HepG2 (cell line): ENCODE measurements at regions not wholly inside any gene's neighbourhood (a gene's known extent, or its start where the extent isn't known, plus 50 kb on each side); places are given as distances from the start of the nearest gene placed in this dataset.

Experiments
- ATAC-seq: fragments of 200-7000 bp; cut with Tn5 transposase; 3 replicates; pipeline ENCODE4 v1.9.1; 2020; ENCODE audit warnings: mild to moderate bottlenecking, moderate library complexity
- BruUV-seq: library from RNA; stranded (reverse); fragments of 400-500 nt; replicated peaks from 2 replicates; lab custom pipeline; 2021; lab: Mats Ljungman, UMichigan
- CTCF ChIA-PET: fragments of 300-600 bp; formaldehyde crosslinking; extraction: SDS; loops from one replicate; lab custom pipeline; 2021; ENCODE audit warnings: low total read pairs, inconsistent platforms, low intra/inter-chr PET ratio; lab: Yijun Ruan, JAX
- POLR2A ChIA-PET: fragments of 350-600 bp; sonication (Branson Sonifier 250); formaldehyde crosslinking; loops from one replicate; lab custom pipeline; 2020; ENCODE audit warnings: antibody characterized with exemption, inconsistent platforms; lab: Yijun Ruan, JAX
- DNase-seq: peaks from one replicate; pipeline ENCODE4 v3.0.0-alpha.2; 2015; ENCODE audit warnings: low spot score
- FAIRE-seq: peaks from 3 replicates; lab custom pipeline; 2011; peaks lifted over from hg19 to GRCh38; lab: Jason Lieb, UNC
- H2AFZ ChIP-seq: one replicate; pipeline ENCODE4 v1.6.1; 2011; ENCODE audit warnings: low read length, inconsistent platforms
- H3K27ac ChIP-seq: fragments of 300-600 bp; 3 replicates; pipeline ENCODE4 v1.8.0; 2011; ENCODE audit warnings: mixed run types, mild to moderate bottlenecking, mixed read lengths, low read length, inconsistent platforms; ENCODE audit not compliant: insufficient read depth; ENCODE audit errors: extremely low read length
- H3K27me3 ChIP-seq, 2 experiments: fragments of 200-600 bp in 1 of 2; 2 replicates in 1 of 2; 3 replicates in 1 of 2; pipeline versions ENCODE4 v1.6.0 to v1.8.0; 2011; ENCODE audit warnings: low read length in 2 of 2, mild to moderate bottlenecking in 2 of 2, moderate library complexity in 2 of 2, inconsistent platforms in 1 of 2; ENCODE audit not compliant: insufficient read depth in 2 of 2, control insufficient read depth in 1 of 2
- H3K36me3 ChIP-seq, 2 experiments: fragments of 200-600 bp in 1 of 2; replicated peaks in 1 of 2; 2 replicates in 1 of 2; 3 replicates in 1 of 2; pipeline versions ENCODE4 v1.5.1 to v1.8.0; 2011; ENCODE audit warnings: low read length in 2 of 2, inconsistent platforms in 1 of 2; ENCODE audit not compliant: insufficient read depth in 2 of 2, control insufficient read depth in 1 of 2
- H3K4me1 ChIP-seq: 2 replicates; pipeline ENCODE4 v1.5.1; 2012; ENCODE audit warnings: low read length, inconsistent platforms; ENCODE audit not compliant: insufficient read depth
- H3K4me2 ChIP-seq: 2 replicates; pipeline ENCODE4 v1.6.0; 2011; ENCODE audit warnings: low read depth, low read length, inconsistent platforms
- H3K4me3 ChIP-seq, 3 experiments: fragments of 200-600 bp in 1 of 3; sonication (generic), shearing (Covaris generic) in 1 of 3; replicated peaks in 1 of 3; 2 replicates each; pipeline ENCODE4 v1.5.1; 2011 to 2016; ENCODE audit warnings: low read length in 3 of 3, inconsistent platforms in 2 of 3, low read depth in 2 of 3, mild to moderate bottlenecking in 2 of 3, control low read depth in 1 of 3, mixed read lengths in 1 of 3; ENCODE audit not compliant: insufficient read depth in 1 of 3
- H3K79me2 ChIP-seq: one replicate; pipeline ENCODE4 v1.6.1; 2011; ENCODE audit warnings: low read length, inconsistent platforms; ENCODE audit not compliant: insufficient read depth
- H3K9ac ChIP-seq: 2 replicates; pipeline ENCODE4 v1.6.0; 2011; ENCODE audit warnings: mild to moderate bottlenecking, low read depth, low read length, inconsistent platforms; ENCODE audit not compliant: insufficient read depth
- H3K9me3 ChIP-seq: 2 replicates; pipeline ENCODE4 v1.5.1; 2012; ENCODE audit warnings: mild to moderate bottlenecking, low read length
- H4K20me1 ChIP-seq: 2 replicates; pipeline ENCODE4 v1.6.0; 2011; ENCODE audit warnings: inconsistent platforms, mild to moderate bottlenecking, low read length, moderate library complexity; ENCODE audit not compliant: insufficient read depth
- FOXM1 ChIP-seq: sonication (generic); formaldehyde crosslinking; IDR thresholded peaks from 2 replicates; pipeline ENCODE4 v1.5.0; 2020; ENCODE audit warnings: missing genetic modification reagents
- FOXO1 ChIP-seq: sonication (generic); formaldehyde crosslinking; IDR thresholded peaks from 2 replicates; pipeline ENCODE4 v1.4.0; 2020; ENCODE audit warnings: missing genetic modification reagents
- JUN ChIP-seq: sonication (generic); formaldehyde crosslinking; IDR thresholded peaks from 2 replicates; pipeline ENCODE4 v1.4.0; 2020; ENCODE audit warnings: mild to moderate bottlenecking, missing genetic modification reagents
- NFIC ChIP-seq: IDR thresholded peaks from 2 replicates; pipeline ENCODE4 v1.6.1; 2012; ENCODE audit warnings: mild to moderate bottlenecking, low read length, inconsistent platforms
- NONO ChIP-seq, 2 experiments: fragments of 450-650 bp in 1 of 2; sonication (generic) in 1 of 2; formaldehyde crosslinking in 1 of 2; IDR thresholded peaks in 1 of 2; conservative IDR thresholded peaks in 1 of 2; 2 replicates each; pipeline versions ENCODE4 v1.6.1 to v1.8.0; 2017 to 2022; ENCODE audit warnings: mild to moderate bottlenecking in 1 of 2, missing genetic modification reagents in 1 of 2, moderate library complexity in 1 of 2
- SP2 ChIP-seq: sonication (generic); formaldehyde crosslinking; IDR thresholded peaks from 2 replicates; pipeline ENCODE4 v1.5.1; 2020; ENCODE audit warnings: mild to moderate bottlenecking, missing genetic modification reagents
- ZC3H4 ChIP-seq: sonication (generic); formaldehyde crosslinking; IDR thresholded peaks from 2 replicates; pipeline ENCODE4 v1.4.0; 2020; ENCODE audit warnings: missing genetic modification reagents, borderline replicate concordance
- ZFP36L2 ChIP-seq: sonication (generic); formaldehyde crosslinking; IDR thresholded peaks from 2 replicates; pipeline ENCODE4 v1.4.0; 2020; ENCODE audit warnings: missing genetic modification reagents
- ZNF329 ChIP-seq: sonication (generic); formaldehyde crosslinking; IDR thresholded peaks from 2 replicates; pipeline ENCODE4 v1.9.0; 2021; ENCODE audit warnings: low read depth, mild to moderate bottlenecking, missing genetic modification reagents
- ZNF484 ChIP-seq: sonication (generic); formaldehyde crosslinking; IDR thresholded peaks from 2 replicates; pipeline ENCODE4 v1.5.1; 2020; ENCODE audit warnings: mild to moderate bottlenecking, low read depth, missing genetic modification reagents, borderline replicate concordance
- ZNF501 ChIP-seq: sonication (generic); formaldehyde crosslinking; IDR thresholded peaks from 2 replicates; pipeline ENCODE4 v1.5.1; 2020; ENCODE audit warnings: mild to moderate bottlenecking, moderate library complexity, missing genetic modification reagents
- ZNF644 ChIP-seq: IDR thresholded peaks from 2 replicates; pipeline ENCODE4 v1.6.1; 2016; ENCODE audit warnings: low read depth
- ZNF691 ChIP-seq: sonication (generic); formaldehyde crosslinking; IDR thresholded peaks from 2 replicates; pipeline ENCODE4 v1.4.0; 2020; ENCODE audit warnings: missing genetic modification reagents, low read depth, mild to moderate bottlenecking, borderline replicate concordance
- ZNF766 ChIP-seq: sonication (generic); formaldehyde crosslinking; IDR thresholded peaks from 2 replicates; pipeline ENCODE4 v1.5.0; 2020; ENCODE audit warnings: missing genetic modification reagents, borderline replicate concordance
- WGBS: methylation state at CpG from one replicate; pipeline ENCODE4 v1.1.6; 2017; ENCODE audit warnings: low lambda C conversion rate; 5-methylcytosine and 5-hydroxymethylcytosine counted together
- in situ Hi-C: cut with HindIII; loops from 2 replicates; pipeline ENCODE4 v1.10.0; 2017; ENCODE audit warnings: low pct_unique_long_range_greater_than_20kb; ENCODE audit not compliant: extremely low pct_ligation_motif_present
- intact Hi-C: fragments of 100-400 bp; cut with micrococcal nuclease; formaldehyde crosslinking; loops from one replicate; pipeline ENCODE4 v1.10.0; 2022; ENCODE audit not compliant: unreplicated experiment

GRCh38 chr10:3613318-3613717, 171.7 kb downstream of the KLF6 start:
- intact Hi-C loops (no loop called here), in situ Hi-C loops (no loop called here)
- Histone ChIP-seq H3K27me3 (no peaks in the 10 kb centered on the region), H2AFZ (no peak overlapping the region), H3K4me2 (no peak overlapping the region), H3K79me2 (no peaks in the 10 kb centered on the region), H3K36me3 (no peaks in the 10 kb centered on the region), H3K9ac (no peak overlapping the region), H3K4me3 (no peak overlapping the region), H3K27ac (no peak overlapping the region), H3K9me3 (peaks cover 13% of the 10 kb centered on the region; the same call in 1 of the 2 replicates), H3K4me1 (no peaks in the 10 kb centered on the region), H4K20me1 (no peaks in the 10 kb centered on the region)
- ATAC-seq, result no peak
- ChIA-PET POLR2A (no interaction called here), CTCF (no interaction called here)
- FAIRE-seq, result no peak
- no peak for DNase-seq
- WGBS, result 4% methylated on average over 1 of the region's 1 CpG
- BruUV-seq, result no TSS peak
- TF ChIP-seq SP2 (no peak), JUN (CRISPR knock-in tag) (no peak), FOXO1 (CRISPR knock-in tag) (no peak), ZNF644 (CRISPR knock-in tag) (no peak), ZNF501 (CRISPR knock-in tag) (no peak), ZFP36L2 (CRISPR knock-in tag) (no peak), ZNF329 (no peak)

- FAIRE-seq, result no peak
- H3K9me3 ChIP-seq, result peaks cover 19% of the 10 kb centered on the region; the same call in 1 of the 2 replicates
- H3K4me3 ChIP-seq, result no peak overlapping the region
- in situ Hi-C loops, result no loop called here
- H2AFZ ChIP-seq, result no peak overlapping the region
- no peak for TF ChIP-seq NFIC
- TF ChIP-seq ZC3H4 (CRISPR knock-in tag), result no peak
- no peak for TF ChIP-seq ZNF691 (CRISPR knock-in tag)
- no peak for TF ChIP-seq FOXM1
- TF ChIP-seq NONO (IDR thresholded peaks at IDR 0.05), result no peak
- TF ChIP-seq NONO (CRISPR knock-in tag; conservative IDR thresholded peaks at IDR 0.05), result no peak
- TF ChIP-seq ZNF766 (CRISPR knock-in tag), result no peak
- no peak for TF ChIP-seq ZNF484 (CRISPR knock-in tag)
- TF ChIP-seq, all 625 proteins: peak for 0
- POLR2A ChIA-PET, result no interaction called here
- CTCF ChIA-PET, result no interaction called here
- no peaks in the 10 kb centered on the region for H3K36me3 ChIP-seq
- 4% methylated on average over 3 of the region's 3 CpGs for WGBS
- intact Hi-C loops, result no loop called here
- no peaks in the 10 kb centered on the region for H3K27me3 ChIP-seq
- no TSS peak for BruUV-seq
- ATAC-seq, result no peak
- H3K79me2 ChIP-seq, result no peaks in the 10 kb centered on the region
- no peaks in the 10 kb centered on the region for H3K4me1 ChIP-seq
- no peaks in the 10 kb centered on the region for H4K20me1 ChIP-seq
- no peak overlapping the region for H3K4me2 ChIP-seq
- H3K27ac ChIP-seq, result no peak overlapping the region
- H3K9ac ChIP-seq, result no peak overlapping the region
- no peak for DNase-seq
Measured at GRCh38 chr10:3612183-3613001, 172.6 kb downstream of the KLF6 start.
